Suppressor macrophage treated with lipopolysaccharide for 1 hour (primary cell): ENCODE measurements at regions not wholly inside any gene's neighbourhood (a gene's known extent, or its start where the extent isn't known, plus 50 kb on each side); places are given as distances from the start of the nearest gene placed in this dataset.

Source experiments
- DNase-seq, 3 donors: peaks; one replicate each; pipeline ENCODE4 v3.0.0-alpha.2; 2020 to 2022

GRCh38 chr1:188364927-188365449, 1536.2 kb downstream of the PLA2G4A start:
- no peak for DNase-seq

- no peak for DNase-seq
These were observed 1537.1 kb downstream of the PLA2G4A start for GRCh38 chr1:188365874-188366273.

- DNase-seq, result no peak
These were observed 1538.9 kb downstream of the PLA2G4A start for GRCh38 chr1:188367661-188368060.

GRCh38 chr1:188371295-188371806, 1542.6 kb downstream of the PLA2G4A start:
- no peak for DNase-seq

GRCh38 chr1:188372821-188373220, 1544.1 kb downstream of the PLA2G4A start:
- peak in 2 of 3 donors; percentile 1 for DNase-seq

- no peak for DNase-seq
These were observed 1554.1 kb downstream of the PLA2G4A start for GRCh38 chr1:188382851-188383250.

- no peak for DNase-seq
These were observed 1557.4 kb downstream of the PLA2G4A start for GRCh38 chr1:188386161-188386560.

- DNase-seq, result no peak
These were observed 1557.9 kb downstream of the PLA2G4A start for GRCh38 chr1:188386666-188387065.

GRCh38 chr1:188394677-188395076, 1565.9 kb downstream of the PLA2G4A start:
- no peak for DNase-seq

GRCh38 chr1:188397521-188397920, 1568.8 kb downstream of the PLA2G4A start:
- no peak for DNase-seq

- DNase-seq, result no peak
These were observed 1574.2 kb downstream of the PLA2G4A start for GRCh38 chr1:188402986-188403385.

- no peak for DNase-seq
These were observed 1577.9 kb downstream of the PLA2G4A start for GRCh38 chr1:188406636-188407035.

GRCh38 chr1:188420177-188420576, 1591.4 kb downstream of the PLA2G4A start:
- DNase-seq, result no peak

- DNase-seq, result peak; percentile 5 to 62 (median 56)
These were observed 1594.3 kb downstream of the PLA2G4A start for GRCh38 chr1:188423073-188423472.

GRCh38 chr1:188424176-188424575, 1595.4 kb downstream of the PLA2G4A start:
- no peak for DNase-seq

GRCh38 chr1:188425687-188426086, 1596.9 kb downstream of the PLA2G4A start:
- DNase-seq, result no peak

- DNase-seq, result no peak
These were observed 1597.8 kb downstream of the PLA2G4A start for GRCh38 chr1:188426561-188426960.

- DNase-seq, result no peak
These were observed 1598.9 kb downstream of the PLA2G4A start for GRCh38 chr1:188427642-188428041.

GRCh38 chr1:188429386-188429785, 1600.6 kb downstream of the PLA2G4A start:
- peak in 1 of 3 donors; percentile 7 for DNase-seq

- DNase-seq, result no peak
These were observed 1603.7 kb downstream of the PLA2G4A start for GRCh38 chr1:188432427-188432826.

GRCh38 chr1:188433425-188433824, 1604.7 kb downstream of the PLA2G4A start:
- DNase-seq, result no peak

- no peak for DNase-seq
These were observed 1615.8 kb downstream of the PLA2G4A start for GRCh38 chr1:188444526-188444925.

GRCh38 chr1:188462837-188463236, 1634.1 kb downstream of the PLA2G4A start:
- DNase-seq, result no peak

- DNase-seq, result no peak
These were observed 1635.2 kb downstream of the PLA2G4A start for GRCh38 chr1:188463919-188464318.

GRCh38 chr1:188466539-188466938, 1637.8 kb downstream of the PLA2G4A start:
- no peak for DNase-seq
